Ramos (cell line): ENCODE measurements at regions not wholly inside any gene's neighbourhood (a gene's known extent, or its start where the extent isn't known, plus 50 kb on each side); places are given as distances from the start of the nearest gene placed in this dataset.
"Not testable (repeated sequence)": the region's sequence is repeated elsewhere in the genome, so short reads cannot be mapped to it uniquely, and the experiment has no call there.

Source experiments
- in situ Hi-C: fragments of 300-500 bp; cut with MboI; formaldehyde crosslinking; loops from one replicate; pipeline ENCODE4 v1.14.3; 2022; ENCODE audit warnings: low sequenced_read_pairs; ENCODE audit not compliant: unreplicated experiment

GRCh38 chr5:5733058-5733457, 310.6 kb downstream of the ICE1 start:
- in situ Hi-C loops, result not testable (repeated sequence)

GRCh38 chr5:5726401-5726800, 303.9 kb downstream of the ICE1 start:
- in situ Hi-C loops, result no loop called here

- in situ Hi-C loops, result no loop called here
These were observed 299.4 kb downstream of the ICE1 start for GRCh38 chr5:5721881-5722280.

GRCh38 chr5:5719292-5719691, 296.8 kb downstream of the ICE1 start:
- in situ Hi-C loops, result no loop called here

- in situ Hi-C loops, result no loop called here
These were observed 294.2 kb downstream of the ICE1 start for GRCh38 chr5:5716665-5717064.

GRCh38 chr5:5711592-5711991, 289.1 kb downstream of the ICE1 start:
- in situ Hi-C loops, result no loop called here

GRCh38 chr5:5711112-5711511, 288.6 kb downstream of the ICE1 start:
- in situ Hi-C loops, result no loop called here

- in situ Hi-C loops, result no loop called here
These were observed 288.0 kb downstream of the ICE1 start for GRCh38 chr5:5710471-5710870.

- in situ Hi-C loops, result no loop called here
These were observed 286.0 kb downstream of the ICE1 start for GRCh38 chr5:5708367-5708919.

GRCh38 chr5:5705010-5705409, 282.5 kb downstream of the ICE1 start:
- in situ Hi-C loops, result no loop called here

- in situ Hi-C loops, result no loop called here
These were observed 281.9 kb downstream of the ICE1 start for GRCh38 chr5:5704352-5704751.

GRCh38 chr5:5702934-5703333, 280.5 kb downstream of the ICE1 start:
- in situ Hi-C loops, result no loop called here

GRCh38 chr5:5700549-5700948, 278.1 kb downstream of the ICE1 start:
- in situ Hi-C loops, result no loop called here

- in situ Hi-C loops, result no loop called here
These were observed 276.6 kb downstream of the ICE1 start for GRCh38 chr5:5699062-5699461.

- in situ Hi-C loops, result no loop called here
These were observed 272.8 kb downstream of the ICE1 start for GRCh38 chr5:5695266-5695665.

- in situ Hi-C loops, result no loop called here
These were observed 266.4 kb downstream of the ICE1 start for GRCh38 chr5:5688925-5689310.

- in situ Hi-C loops, result no loop called here
These were observed 265.9 kb downstream of the ICE1 start for GRCh38 chr5:5688194-5688924.

GRCh38 chr5:5687113-5687512, 264.6 kb downstream of the ICE1 start:
- in situ Hi-C loops, result no loop called here

GRCh38 chr5:5686356-5686755, 263.9 kb downstream of the ICE1 start:
- in situ Hi-C loops, result no loop called here

GRCh38 chr5:5685737-5686136, 263.3 kb downstream of the ICE1 start:
- in situ Hi-C loops, result no loop called here

GRCh38 chr5:5683174-5683573, 260.7 kb downstream of the ICE1 start:
- in situ Hi-C loops, result no loop called here

- in situ Hi-C loops, result no loop called here
These were observed 256.4 kb downstream of the ICE1 start for GRCh38 chr5:5678909-5679308.
